GM23338 (cell line): ENCODE measurements at regions not wholly inside any gene's neighbourhood (a gene's known extent, or its start where the extent isn't known, plus 50 kb on each side); places are given as distances from the start of the nearest gene placed in this dataset.
A peak's percentile ranks its signal among the peaks of the same experiment; 100 is the strongest.

Source experiments
- ATAC-seq: fragments of 200-7000 bp; cut with Tn5 transposase; 3 replicates; pipeline ENCODE4 v1.9.1; 2020
- DNase-seq: peaks from one replicate; pipeline ENCODE4 v3.0.0-alpha.2; 2015; ENCODE audit warnings: low spot score
- H2AFZ ChIP-seq: fragments of 200-600 bp; sonication (generic); 2 replicates; pipeline ENCODE4 v1.8.0; 2016; ENCODE audit warnings: antibody characterized with exemption, mild to moderate bottlenecking, moderate library complexity
- H3F3A ChIP-seq: fragments of 200-600 bp; sonication (generic); replicated peaks from 2 replicates; pipeline ENCODE4 v1.8.0; 2017; ENCODE audit warnings: antibody characterized with exemption, mixed run types, low read depth
- H3K27ac ChIP-seq: fragments of 200-600 bp; sonication (generic); 2 replicates; pipeline ENCODE4 v1.6.1; 2016; ENCODE audit warnings: low read depth
- H3K27me3 ChIP-seq: fragments of 200-600 bp; sonication (generic); 2 replicates; pipeline ENCODE4 v1.8.0; 2016; ENCODE audit warnings: mild to moderate bottlenecking, mixed run types, moderate library complexity; ENCODE audit not compliant: insufficient read depth
- H3K36me3 ChIP-seq: fragments of 200-600 bp; sonication (generic); 2 replicates; pipeline ENCODE4 v1.8.0; 2016; ENCODE audit warnings: mild to moderate bottlenecking; ENCODE audit not compliant: insufficient read depth
- H3K4me1 ChIP-seq: fragments of 200-600 bp; sonication (generic); 2 replicates; pipeline ENCODE4 v1.8.0; 2016; ENCODE audit warnings: mild to moderate bottlenecking, moderate library complexity; ENCODE audit not compliant: insufficient read depth
- H3K4me2 ChIP-seq: fragments of 200-600 bp; sonication (generic); 2 replicates; pipeline ENCODE4 v1.7.1; 2017; ENCODE audit warnings: mixed run types
- H3K4me3 ChIP-seq: fragments of 200-600 bp; sonication (generic); 2 replicates; pipeline ENCODE4 v1.6.1; 2016; ENCODE audit warnings: mixed run types
- H3K79me2 ChIP-seq: fragments of 200-600 bp; sonication (generic); replicated peaks from 2 replicates; pipeline ENCODE4 v1.8.0; 2017; ENCODE audit warnings: mild to moderate bottlenecking; ENCODE audit not compliant: insufficient read depth
- H3K9me2 ChIP-seq: fragments of 200-600 bp; sonication (generic); 2 replicates; pipeline ENCODE4 v1.8.0; 2017; ENCODE audit not compliant: insufficient read depth
- H4K20me1 ChIP-seq: fragments of 200-600 bp; sonication (generic); replicated peaks from 2 replicates; pipeline ENCODE4 v1.8.0; 2017; ENCODE audit warnings: mild to moderate bottlenecking; ENCODE audit not compliant: insufficient read depth
- H3K27ac Mint-ChIP-seq: 2 replicates; pipeline ENCODE4 v1.8.0; 2020; ENCODE audit warnings: inconsistent platforms, mild to moderate bottlenecking, moderate library complexity, mixed read lengths
- H3K27me3 Mint-ChIP-seq: 3 replicates; pipeline ENCODE4 v1.8.0; 2022; ENCODE audit warnings: low read depth, mild to moderate bottlenecking, moderate library complexity, mixed read lengths, inconsistent platforms; ENCODE audit not compliant: insufficient read depth, poor library complexity
- H3K36me3 Mint-ChIP-seq: 3 replicates; pipeline ENCODE4 v1.8.0; 2021; ENCODE audit warnings: low read depth, mild to moderate bottlenecking, inconsistent platforms, moderate library complexity, mixed read lengths
- H3K4me1 Mint-ChIP-seq: 3 replicates; pipeline ENCODE4 v1.8.0; 2020; ENCODE audit warnings: mild to moderate bottlenecking, inconsistent platforms, mixed read lengths
- H3K4me3 Mint-ChIP-seq: 3 replicates; pipeline ENCODE4 v1.8.0; 2021; ENCODE audit warnings: moderate library complexity, mild to moderate bottlenecking, inconsistent platforms, mixed read lengths
- H3K9me3 Mint-ChIP-seq: 3 replicates; pipeline ENCODE4 v1.8.0; 2020; ENCODE audit warnings: moderate library complexity, mild to moderate bottlenecking, inconsistent platforms, mixed read lengths
- CREB1 ChIP-seq: fragments of 250-450 bp; sonication (Bioruptor Pico); IDR thresholded peaks from 2 replicates; pipeline ENCODE4 v1.5.0; 2020; ENCODE audit warnings: low read depth, mild to moderate bottlenecking, moderate library complexity
- CTCF ChIP-seq, 2 experiments: fragments of 200-600 bp in 1 of 2; sonication (generic) in 1 of 2; conservative IDR thresholded peaks; 2 replicates each; pipeline versions ENCODE4 v1.5.1 to v1.6.1; 2016 to 2017; ENCODE audit warnings: antibody characterized with exemption in 2 of 2, low read depth in 2 of 2, mild to moderate bottlenecking in 2 of 2, moderate library complexity in 1 of 2
- EZH2 ChIP-seq: fragments of 200-600 bp; sonication (generic); IDR thresholded peaks from one replicate; pipeline ENCODE4 v1.8.0; 2017; ENCODE audit warnings: antibody characterized with exemption, mild to moderate bottlenecking, low read depth; ENCODE audit not compliant: unreplicated experiment
- EZH2phosphoT487 ChIP-seq: fragments of 200-600 bp; sonication (generic); IDR thresholded peaks from one replicate; pipeline ENCODE4 v1.8.1; 2018; ENCODE audit warnings: antibody characterized with exemption; ENCODE audit not compliant: unreplicated experiment
- NANOG ChIP-seq: IDR thresholded peaks from 2 replicates; pipeline ENCODE4 v1.6.1; 2016; ENCODE audit warnings: antibody characterized with exemption, borderline replicate concordance
- POLR2AphosphoS5 ChIP-seq: IDR thresholded peaks from 2 replicates; pipeline ENCODE4 v1.6.1; 2016; ENCODE audit warnings: antibody characterized with exemption, low read depth
- STAT1 ChIP-seq: IDR thresholded peaks from one replicate; pipeline ENCODE4 v1.6.1; 2016; ENCODE audit warnings: antibody characterized with exemption; ENCODE audit not compliant: unreplicated experiment
- ZNF114 ChIP-seq: fragments of 250-450 bp; sonication (Bioruptor Pico); IDR thresholded peaks from 2 replicates; pipeline ENCODE4 v1.5.0; 2020; ENCODE audit warnings: mild to moderate bottlenecking, moderate library complexity
- ZNF331 ChIP-seq: fragments of 250-450 bp; sonication (Bioruptor Pico); IDR thresholded peaks from 2 replicates; pipeline ENCODE4 v1.5.0; 2020; ENCODE audit warnings: low read depth, mild to moderate bottlenecking, moderate library complexity
- TF ChIP-seq, protein P1 (sequence below): IDR thresholded peaks from one replicate; pipeline ENCODE4 v1.6.1; 2018; ENCODE audit warnings: antibody characterized with exemption; ENCODE audit not compliant: unreplicated experiment
- TF ChIP-seq, protein P2 (sequence below): IDR thresholded peaks from 2 replicates; pipeline ENCODE4 v1.6.1; 2016; ENCODE audit warnings: antibody characterized with exemption

DNA sequence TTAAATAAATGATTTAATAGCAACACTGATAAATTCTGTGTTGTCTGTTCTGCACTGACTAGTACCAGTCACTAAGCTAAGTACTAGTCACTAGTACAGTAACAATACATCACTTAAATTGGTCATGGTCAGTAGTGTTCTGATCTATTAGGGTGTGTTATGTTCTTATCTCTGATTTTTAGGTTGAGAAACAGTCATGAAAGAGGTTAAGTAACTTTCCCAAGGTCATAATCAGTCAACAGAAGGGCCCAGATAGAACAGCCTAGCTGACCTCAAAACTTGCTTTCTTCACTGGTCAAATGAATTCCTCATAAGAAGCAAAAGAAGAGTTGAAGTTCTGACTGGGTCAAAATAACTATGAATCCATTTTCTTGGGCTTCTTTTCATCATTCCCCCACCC lies 1492.7 kb downstream of the MAT2B start (continued):
- no peak for TF ChIP-seq STAT1
- no peak for TF ChIP-seq CREB1 (CRISPR knock-in tag)
- no peak for TF ChIP-seq POLR2AphosphoS5
- TF ChIP-seq, protein P1, sequence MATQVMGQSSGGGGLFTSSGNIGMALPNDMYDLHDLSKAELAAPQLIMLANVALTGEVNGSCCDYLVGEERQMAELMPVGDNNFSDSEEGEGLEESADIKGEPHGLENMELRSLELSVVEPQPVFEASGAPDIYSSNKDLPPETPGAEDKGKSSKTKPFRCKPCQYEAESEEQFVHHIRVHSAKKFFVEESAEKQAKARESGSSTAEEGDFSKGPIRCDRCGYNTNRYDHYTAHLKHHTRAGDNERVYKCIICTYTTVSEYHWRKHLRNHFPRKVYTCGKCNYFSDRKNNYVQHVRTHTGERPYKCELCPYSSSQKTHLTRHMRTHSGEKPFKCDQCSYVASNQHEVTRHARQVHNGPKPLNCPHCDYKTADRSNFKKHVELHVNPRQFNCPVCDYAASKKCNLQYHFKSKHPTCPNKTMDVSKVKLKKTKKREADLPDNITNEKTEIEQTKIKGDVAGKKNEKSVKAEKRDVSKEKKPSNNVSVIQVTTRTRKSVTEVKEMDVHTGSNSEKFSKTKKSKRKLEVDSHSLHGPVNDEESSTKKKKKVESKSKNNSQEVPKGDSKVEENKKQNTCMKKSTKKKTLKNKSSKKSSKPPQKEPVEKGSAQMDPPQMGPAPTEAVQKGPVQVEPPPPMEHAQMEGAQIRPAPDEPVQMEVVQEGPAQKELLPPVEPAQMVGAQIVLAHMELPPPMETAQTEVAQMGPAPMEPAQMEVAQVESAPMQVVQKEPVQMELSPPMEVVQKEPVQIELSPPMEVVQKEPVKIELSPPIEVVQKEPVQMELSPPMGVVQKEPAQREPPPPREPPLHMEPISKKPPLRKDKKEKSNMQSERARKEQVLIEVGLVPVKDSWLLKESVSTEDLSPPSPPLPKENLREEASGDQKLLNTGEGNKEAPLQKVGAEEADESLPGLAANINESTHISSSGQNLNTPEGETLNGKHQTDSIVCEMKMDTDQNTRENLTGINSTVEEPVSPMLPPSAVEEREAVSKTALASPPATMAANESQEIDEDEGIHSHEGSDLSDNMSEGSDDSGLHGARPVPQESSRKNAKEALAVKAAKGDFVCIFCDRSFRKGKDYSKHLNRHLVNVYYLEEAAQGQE = no peak
- no peak for TF ChIP-seq CTCF (conservative IDR thresholded peaks at IDR 0.05; ENCODE audit: low read depth in 2 of 2)
- TF ChIP-seq EZH2phosphoT487 = no peak
- TF ChIP-seq ZNF331 = no peak
- no peak for TF ChIP-seq EZH2
- TF ChIP-seq, protein P2, sequence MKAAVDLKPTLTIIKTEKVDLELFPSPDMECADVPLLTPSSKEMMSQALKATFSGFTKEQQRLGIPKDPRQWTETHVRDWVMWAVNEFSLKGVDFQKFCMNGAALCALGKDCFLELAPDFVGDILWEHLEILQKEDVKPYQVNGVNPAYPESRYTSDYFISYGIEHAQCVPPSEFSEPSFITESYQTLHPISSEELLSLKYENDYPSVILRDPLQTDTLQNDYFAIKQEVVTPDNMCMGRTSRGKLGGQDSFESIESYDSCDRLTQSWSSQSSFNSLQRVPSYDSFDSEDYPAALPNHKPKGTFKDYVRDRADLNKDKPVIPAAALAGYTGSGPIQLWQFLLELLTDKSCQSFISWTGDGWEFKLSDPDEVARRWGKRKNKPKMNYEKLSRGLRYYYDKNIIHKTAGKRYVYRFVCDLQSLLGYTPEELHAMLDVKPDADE = no peak
- TF ChIP-seq NANOG = no peak

- Histone ChIP-seq H4K20me1 (no peaks in the 10 kb centered on the region), H3K36me3 (no peaks in the 10 kb centered on the region), H3F3A (no peaks in the 10 kb centered on the region), H3K4me3 (no peak overlapping the region), H3K27me3 (no peaks in the 10 kb centered on the region), H3K4me2 (no peak overlapping the region), H3K4me1 (no peaks in the 10 kb centered on the region), H3K9me2 (no peaks in the 10 kb centered on the region), H3K27ac (no peak overlapping the region), H3K79me2 (no peaks in the 10 kb centered on the region), H2AFZ (no peak overlapping the region)
- H3K27me3 Mint-ChIP-seq = no peaks in the 10 kb centered on the region
- H3K36me3 Mint-ChIP-seq = no peaks in the 10 kb centered on the region
- peak; percentile 19 for DNase-seq
- H3K4me1 Mint-ChIP-seq = peaks cover 7% of the 10 kb centered on the region; the same call in 2 of the 3 replicates
- H3K4me3 Mint-ChIP-seq = no peak overlapping the region
- no peaks in the 10 kb centered on the region for H3K9me3 Mint-ChIP-seq
- no peak overlapping the region for H3K27ac Mint-ChIP-seq
- ATAC-seq = no peak
- TF ChIP-seq POLR2AphosphoS5 = no peak
- TF ChIP-seq, protein P1 = no peak
- TF ChIP-seq EZH2phosphoT487 = no peak
- TF ChIP-seq EZH2 = no peak
- TF ChIP-seq ZNF114 (CRISPR knock-in tag) = no peak
- no peak for TF ChIP-seq CREB1 (CRISPR knock-in tag)
- no peak for TF ChIP-seq ZNF331
These were observed 1493.2 kb downstream of the MAT2B start for GRCh38 chr5:164998590-164998989.
